ENCODE measurements at regions not wholly inside any gene's neighbourhood (a gene's known extent, or its start where the extent isn't known, plus 50 kb on each side); places are given as distances from the start of the nearest gene placed in this dataset.

GRCh38 chr1:83625646-83626045 lies 373.3 kb downstream of the TTLL7 start:
- TF ChIP-seq TAF1 (IDR thresholded peaks at IDR 0.05; ENCODE audit: borderline replicate concordance, insufficient read depth, low read length) (no peak), POLR2AphosphoS5 (IDR thresholded peaks at IDR 0.05; ENCODE audit: low read depth, low read length) (no peak), SIN3A (IDR thresholded peaks at IDR 0.05; ENCODE audit: borderline replicate concordance, insufficient read depth, low read length) (no peak), FOXP2 (optimal IDR thresholded peaks at IDR 0.05; ENCODE audit: borderline replicate concordance, extremely low read depth, extremely low read length, insufficient read depth) (no peak)
- TF ChIP-seq, protein P1, sequence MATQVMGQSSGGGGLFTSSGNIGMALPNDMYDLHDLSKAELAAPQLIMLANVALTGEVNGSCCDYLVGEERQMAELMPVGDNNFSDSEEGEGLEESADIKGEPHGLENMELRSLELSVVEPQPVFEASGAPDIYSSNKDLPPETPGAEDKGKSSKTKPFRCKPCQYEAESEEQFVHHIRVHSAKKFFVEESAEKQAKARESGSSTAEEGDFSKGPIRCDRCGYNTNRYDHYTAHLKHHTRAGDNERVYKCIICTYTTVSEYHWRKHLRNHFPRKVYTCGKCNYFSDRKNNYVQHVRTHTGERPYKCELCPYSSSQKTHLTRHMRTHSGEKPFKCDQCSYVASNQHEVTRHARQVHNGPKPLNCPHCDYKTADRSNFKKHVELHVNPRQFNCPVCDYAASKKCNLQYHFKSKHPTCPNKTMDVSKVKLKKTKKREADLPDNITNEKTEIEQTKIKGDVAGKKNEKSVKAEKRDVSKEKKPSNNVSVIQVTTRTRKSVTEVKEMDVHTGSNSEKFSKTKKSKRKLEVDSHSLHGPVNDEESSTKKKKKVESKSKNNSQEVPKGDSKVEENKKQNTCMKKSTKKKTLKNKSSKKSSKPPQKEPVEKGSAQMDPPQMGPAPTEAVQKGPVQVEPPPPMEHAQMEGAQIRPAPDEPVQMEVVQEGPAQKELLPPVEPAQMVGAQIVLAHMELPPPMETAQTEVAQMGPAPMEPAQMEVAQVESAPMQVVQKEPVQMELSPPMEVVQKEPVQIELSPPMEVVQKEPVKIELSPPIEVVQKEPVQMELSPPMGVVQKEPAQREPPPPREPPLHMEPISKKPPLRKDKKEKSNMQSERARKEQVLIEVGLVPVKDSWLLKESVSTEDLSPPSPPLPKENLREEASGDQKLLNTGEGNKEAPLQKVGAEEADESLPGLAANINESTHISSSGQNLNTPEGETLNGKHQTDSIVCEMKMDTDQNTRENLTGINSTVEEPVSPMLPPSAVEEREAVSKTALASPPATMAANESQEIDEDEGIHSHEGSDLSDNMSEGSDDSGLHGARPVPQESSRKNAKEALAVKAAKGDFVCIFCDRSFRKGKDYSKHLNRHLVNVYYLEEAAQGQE (IDR thresholded peaks at IDR 0.05; ENCODE audit: insufficient read depth in 1 of 2, low read depth in 2 of 2, low read length in 2 of 2): no peak

GRCh38 chr1:83620016-83620415 lies 378.9 kb downstream of the TTLL7 start:
- TF ChIP-seq, protein P1 (IDR thresholded peaks at IDR 0.05; ENCODE audit: insufficient read depth in 1 of 2, low read depth in 2 of 2, low read length in 2 of 2): no peak
- no peak for TF ChIP-seq FOXP2 (optimal IDR thresholded peaks at IDR 0.05; ENCODE audit: borderline replicate concordance, extremely low read depth, extremely low read length, insufficient read depth)
- no peak for TF ChIP-seq SIN3A (IDR thresholded peaks at IDR 0.05; ENCODE audit: borderline replicate concordance, insufficient read depth, low read length)
- TF ChIP-seq POLR2AphosphoS5 (IDR thresholded peaks at IDR 0.05; ENCODE audit: low read depth, low read length): no peak
- no peak for TF ChIP-seq TAF1 (IDR thresholded peaks at IDR 0.05; ENCODE audit: borderline replicate concordance, insufficient read depth, low read length)

- TF ChIP-seq, protein P1 (IDR thresholded peaks at IDR 0.05; ENCODE audit: insufficient read depth in 1 of 2, low read depth in 2 of 2, low read length in 2 of 2): no peak
- TF ChIP-seq TAF1 (IDR thresholded peaks at IDR 0.05; ENCODE audit: borderline replicate concordance, insufficient read depth, low read length) (no peak), FOXP2 (optimal IDR thresholded peaks at IDR 0.05; ENCODE audit: borderline replicate concordance, extremely low read depth, extremely low read length, insufficient read depth) (no peak), SIN3A (IDR thresholded peaks at IDR 0.05; ENCODE audit: borderline replicate concordance, insufficient read depth, low read length) (no peak), POLR2AphosphoS5 (IDR thresholded peaks at IDR 0.05; ENCODE audit: low read depth, low read length) (no peak)
Observed at GRCh38 chr1:83619170-83619896, 379.6 kb downstream of the TTLL7 start.

DNA sequence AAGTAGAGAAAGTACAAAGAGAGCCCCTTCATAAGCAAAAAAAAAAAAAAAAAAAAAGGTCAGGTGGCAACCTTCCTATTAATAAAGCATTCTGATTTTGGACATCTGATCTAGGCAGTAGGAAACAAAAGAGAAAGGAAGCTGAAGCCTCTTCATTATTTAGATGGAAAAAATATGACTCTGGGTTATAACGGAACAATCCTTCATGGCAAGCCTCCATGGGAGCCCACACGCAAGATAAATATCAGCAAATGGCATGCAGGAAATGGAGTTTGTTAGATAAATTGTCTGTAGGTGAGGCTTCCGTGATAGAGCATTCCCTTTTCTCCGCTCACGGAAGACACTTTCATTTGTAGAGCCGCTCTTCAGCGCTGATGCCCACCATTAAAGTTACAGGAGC lies 381.0 kb downstream of the TTLL7 start:
- TF ChIP-seq TAF1 (IDR thresholded peaks at IDR 0.05; ENCODE audit: borderline replicate concordance, insufficient read depth, low read length) (no peak), SIN3A (IDR thresholded peaks at IDR 0.05; ENCODE audit: borderline replicate concordance, insufficient read depth, low read length) (no peak), FOXP2 (optimal IDR thresholded peaks at IDR 0.05; ENCODE audit: borderline replicate concordance, extremely low read depth, extremely low read length, insufficient read depth) (no peak), POLR2AphosphoS5 (IDR thresholded peaks at IDR 0.05; ENCODE audit: low read depth, low read length) (no peak)
- TF ChIP-seq, protein P1 (IDR thresholded peaks at IDR 0.05; ENCODE audit: insufficient read depth in 1 of 2, low read depth in 2 of 2, low read length in 2 of 2): no peak
